IMR-90 (cell line): ENCODE measurements at regions not wholly inside any gene's neighbourhood (a gene's known extent, or its start where the extent isn't known, plus 50 kb on each side); places are given as distances from the start of the nearest gene placed in this dataset.
"Not testable (repeated sequence)": the region's sequence is repeated elsewhere in the genome, so short reads cannot be mapped to it uniquely, and the experiment has no call there.

Experiments used
- ATAC-seq: fragments of 200-7000 bp; cut with Tn5 transposase; 2 replicates; pipeline ENCODE4 v1.9.1; 2020; ENCODE audit warnings: low read depth, mild to moderate bottlenecking, moderate library complexity
- BruUV-seq: library from RNA; stranded (reverse); fragments of 400-500 nt; replicated peaks from 2 replicates; lab custom pipeline; 2021; lab: Mats Ljungman, UMichigan
- CTCF ChIA-PET: fragments of 300-600 bp; formaldehyde crosslinking; extraction: SDS; loops from one replicate; lab custom pipeline; 2021; ENCODE audit warnings: antibody characterized with exemption; lab: Yijun Ruan, JAX
- POLR2A ChIA-PET: fragments of 300-600 bp; sonication (Branson Sonifier 250); formaldehyde crosslinking; loops from one replicate; lab custom pipeline; 2022; ENCODE audit warnings: antibody characterized with exemption; ENCODE audit not compliant: unreplicated experiment; lab: Charles Lee
- DNase-seq: peaks from one replicate; pipeline ENCODE4 v3.0.0; 2013
- H2AFZ ChIP-seq: replicated peaks from 2 replicates; pipeline ENCODE3; 2013; ENCODE audit warnings: low read length, mild to moderate bottlenecking; ENCODE audit not compliant: poor library complexity
- H2AK5ac ChIP-seq: 2 replicates; pipeline ENCODE4 v1.6.1; 2013; ENCODE audit warnings: low read depth, low read length, inconsistent platforms
- H2AK9ac ChIP-seq: replicated peaks from 2 replicates; pipeline ENCODE3; 2013; ENCODE audit warnings: mild to moderate bottlenecking, low read depth, low read length, moderate library complexity; ENCODE audit not compliant: poor library complexity
- H2BK120ac ChIP-seq: 2 replicates; pipeline ENCODE4 v1.6.1; 2013; ENCODE audit warnings: low read depth, low read length, inconsistent platforms
- H2BK15ac ChIP-seq: 3 replicates; pipeline ENCODE4 v1.6.1; 2013; ENCODE audit warnings: low read depth, low read length, inconsistent platforms
- H2BK20ac ChIP-seq: 2 replicates; pipeline ENCODE4 v1.6.1; 2013; ENCODE audit warnings: low read depth, mild to moderate bottlenecking, inconsistent platforms, low read length, moderate library complexity
- H2BK5ac ChIP-seq: 2 replicates; pipeline ENCODE4 v1.6.1; 2013; ENCODE audit warnings: mild to moderate bottlenecking, low read depth, low read length, inconsistent platforms; ENCODE audit not compliant: poor library complexity, severe bottlenecking
- H3K14ac ChIP-seq: replicated peaks from 2 replicates; pipeline ENCODE4 v1.6.1; 2013; ENCODE audit warnings: low read depth, low read length, inconsistent platforms
- H3K18ac ChIP-seq: 2 replicates; pipeline ENCODE4 v1.6.1; 2013; ENCODE audit warnings: low read depth, low read length, control low read depth
- H3K23ac ChIP-seq: 2 replicates; pipeline ENCODE4 v1.6.1; 2013; ENCODE audit warnings: low read depth, low read length, inconsistent platforms
- H3K27ac ChIP-seq: 2 replicates; pipeline ENCODE4 v1.5.1; 2013; ENCODE audit warnings: mild to moderate bottlenecking, control low read depth, low read length; ENCODE audit not compliant: insufficient read depth
- H3K27me3 ChIP-seq: 2 replicates; pipeline ENCODE4 v1.6.1; 2013; ENCODE audit warnings: low read length; ENCODE audit not compliant: control insufficient read depth, insufficient read depth
- H3K36me3 ChIP-seq: 2 replicates; pipeline ENCODE4 v1.6.1; 2013; ENCODE audit warnings: low read length, mixed read lengths; ENCODE audit not compliant: control insufficient read depth, insufficient read depth
- H3K4ac ChIP-seq: 2 replicates; pipeline ENCODE4 v1.6.1; 2013; ENCODE audit warnings: low read depth, low read length, inconsistent platforms
- H3K4me1 ChIP-seq: 2 replicates; pipeline ENCODE4 v1.6.1; 2013; ENCODE audit warnings: low read length, mixed read lengths; ENCODE audit not compliant: control insufficient read depth, insufficient read depth
- H3K4me2 ChIP-seq: 2 replicates; pipeline ENCODE4 v1.6.1; 2013; ENCODE audit warnings: low read depth, mild to moderate bottlenecking, control low read depth, low read length, moderate library complexity
- H3K4me3 ChIP-seq: 2 replicates; pipeline ENCODE4 v1.5.1; 2013; ENCODE audit warnings: low read depth, mild to moderate bottlenecking, control low read depth, low read length, moderate library complexity; ENCODE audit not compliant: insufficient read depth
- H3K56ac ChIP-seq: 2 replicates; pipeline ENCODE4 v1.6.1; 2013; ENCODE audit warnings: low read length, inconsistent platforms; ENCODE audit not compliant: insufficient read depth; ENCODE audit errors: extremely low read depth
- H3K79me1 ChIP-seq, 2 experiments: 2 replicates each; pipeline ENCODE4 v1.6.1; 2013; ENCODE audit warnings: low read length in 2 of 2, inconsistent platforms in 1 of 2, low read depth in 1 of 2
- H3K9ac ChIP-seq: 2 replicates; pipeline ENCODE4 v1.6.1; 2013; ENCODE audit warnings: low read depth, low read length, control low read depth
- H3K9me1 ChIP-seq: 2 replicates; pipeline ENCODE4 v1.6.1; 2013; ENCODE audit warnings: low read length, inconsistent platforms; ENCODE audit not compliant: insufficient read depth
- H3K9me3 ChIP-seq: 2 replicates; pipeline ENCODE4 v1.6.1; 2013; ENCODE audit warnings: low read length; ENCODE audit not compliant: control insufficient read depth, insufficient read depth
- H4K20me1 ChIP-seq: 2 replicates; pipeline ENCODE4 v1.6.1; 2013; ENCODE audit warnings: low read length, inconsistent platforms; ENCODE audit not compliant: insufficient read depth
- H4K5ac ChIP-seq: 2 replicates; pipeline ENCODE4 v1.6.1; 2013; ENCODE audit warnings: mild to moderate bottlenecking, low read depth, low read length, control low read depth
- H4K8ac ChIP-seq, 2 experiments: 2 replicates each; pipeline ENCODE4 v1.6.1; 2013; ENCODE audit warnings: low read depth in 2 of 2, low read length in 2 of 2, control low read depth in 1 of 2, inconsistent platforms in 1 of 2
- H4K91ac ChIP-seq: 2 replicates; pipeline ENCODE4 v1.6.1; 2013; ENCODE audit warnings: low read depth, low read length, inconsistent platforms; ENCODE audit not compliant: insufficient read depth
- CEBPB ChIP-seq: IDR thresholded peaks from 2 replicates; pipeline ENCODE4 v1.6.1; 2012; ENCODE audit warnings: low read depth, low read length, improper control_type of control experiment
- FOS ChIP-seq: fragments of 150-350 bp; IDR thresholded peaks from 2 replicates; pipeline ENCODE4 v1.6.1; 2016; ENCODE audit warnings: low read depth, low read length
- WGBS, 2 experiments: methylation state at CpG; one replicate each; pipeline versions ENCODE4 v1.1.5 to v1.1.7; 2013; ENCODE audit warnings: missing lambda C conversion rate in 2 of 2; ENCODE audit not compliant: insufficient read length in 1 of 2; ENCODE audit errors: extremely low coverage in 2 of 2; 5-methylcytosine and 5-hydroxymethylcytosine counted together
- dilution Hi-C: fragments of 300-500 bp; cut with HindIII; formaldehyde crosslinking; loops from one replicate; pipeline ENCODE4 v1.14.3; 2018; ENCODE audit warnings: low sequenced_read_pairs; ENCODE audit not compliant: unreplicated experiment
- in situ Hi-C: fragments of 300-500 bp; cut with MboI; formaldehyde crosslinking; loops from 3 replicates; pipeline ENCODE4 v1.14.3; 2019; ENCODE audit warnings: low sequenced_read_pairs, inconsistent platforms, mixed read lengths
- intact Hi-C: fragments of 100-400 bp; cut with micrococcal nuclease; formaldehyde crosslinking; loops from 2 replicates; pipeline ENCODE4 v1.10.0; 2022

GRCh38 chr17:72386173-72386572 lies 265.4 kb downstream of the SOX9 start:
- H3K4me3 ChIP-seq, H2AK9ac ChIP-seq, H4K5ac ChIP-seq, H3K56ac ChIP-seq, H3K9ac ChIP-seq, H3K27me3 ChIP-seq, H3K36me3 ChIP-seq, BruUV-seq, H2AFZ ChIP-seq, H2BK5ac ChIP-seq, dilution Hi-C loops, H3K9me3 ChIP-seq, POLR2A ChIA-PET, H3K18ac ChIP-seq, H4K20me1 ChIP-seq, CTCF ChIA-PET, H3K79me1 ChIP-seq, H3K23ac ChIP-seq, H3K4me2 ChIP-seq, H3K27ac ChIP-seq, H3K14ac ChIP-seq: not testable (repeated sequence)
- peak overlapping the region; percentile 83 for H2BK120ac ChIP-seq
- peak overlapping the region; percentile 95; the same call in 1 of the 3 replicates for H2BK15ac ChIP-seq
- peak overlapping the region; percentile 5; the same call in 1 of the 2 replicates for H4K91ac ChIP-seq
- in situ Hi-C loops (loop anchor here (25.0 kb wide), 1 partner anchor 826 kb away; no protein-coding TSS in a partner anchor), intact Hi-C loops (loop anchor here (5.0 kb wide), 1 partner anchor 49 kb away; no protein-coding TSS in a partner anchor)
- TF ChIP-seq CEBPB: peak; percentile 88
- TF ChIP-seq FOS: peak; percentile 76; the same call in 1 of the 2 replicates
- ATAC-seq: 0 out of 2 replicates have a peak, but pooled peaks have one; percentile 14
- peak; percentile 81 for DNase-seq
- H4K8ac ChIP-seq: 0 out of 4 replicates have a peak overlapping the region, but pooled peaks of 1 of the 2 experiments have one; percentile 32
- H2BK20ac ChIP-seq: peak overlapping the region; percentile 75; the same call in 1 of the 2 replicates
- H3K4ac ChIP-seq: peak overlapping the region; percentile 57; the same call in 1 of the 2 replicates
- peaks cover 22% of the 10 kb centered on the region for H3K4me1 ChIP-seq
- no CpG with 5 or more reads among the region's 1 CpG for WGBS, 2 experiments
- H2AK5ac ChIP-seq: 0 out of 2 replicates have a peak overlapping the region, but pooled peaks have one; percentile 97
- peaks cover 12% of the 10 kb centered on the region for H3K9me1 ChIP-seq
